GM21447 (cell line): ENCODE measurements at regions not wholly inside any gene's neighbourhood (a gene's known extent, or its start where the extent isn't known, plus 50 kb on each side); places are given as distances from the start of the nearest gene placed in this dataset.
"Not testable (repeated sequence)": the region's sequence is repeated elsewhere in the genome, so short reads cannot be mapped to it uniquely, and the experiment has no call there.

Source experiments
- ATAC-seq: cut with Tn5 transposase; IDR thresholded peaks from one replicate; pipeline ENCODE4 v1.9.1; 2021; ENCODE audit not compliant: unreplicated experiment

GRCh38 chr6:21282360-21282759 is 311.2 kb upstream of the SOX4 start:
- ATAC-seq: not testable (repeated sequence)

DNA sequence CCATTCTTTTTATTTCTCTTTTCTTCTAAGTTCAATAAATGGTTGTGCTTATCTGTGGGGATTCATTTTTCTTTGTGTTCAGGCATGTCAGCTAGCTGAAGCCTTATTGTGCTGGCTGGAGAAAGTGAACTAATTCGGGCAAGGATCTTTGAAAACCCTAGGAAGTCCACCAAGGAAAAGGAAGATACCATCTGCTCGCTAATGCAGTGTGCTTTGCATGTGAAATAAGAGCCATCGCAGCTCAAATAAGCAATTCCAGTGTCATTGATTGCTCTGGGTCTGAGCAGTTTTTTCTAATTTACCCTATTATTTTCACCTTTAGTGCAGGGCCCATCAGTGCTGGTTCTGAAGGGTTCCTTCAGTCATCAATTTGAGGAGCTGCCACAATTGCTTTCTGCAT is 309.4 kb upstream of the SOX4 start:
- no peak for ATAC-seq

DNA sequence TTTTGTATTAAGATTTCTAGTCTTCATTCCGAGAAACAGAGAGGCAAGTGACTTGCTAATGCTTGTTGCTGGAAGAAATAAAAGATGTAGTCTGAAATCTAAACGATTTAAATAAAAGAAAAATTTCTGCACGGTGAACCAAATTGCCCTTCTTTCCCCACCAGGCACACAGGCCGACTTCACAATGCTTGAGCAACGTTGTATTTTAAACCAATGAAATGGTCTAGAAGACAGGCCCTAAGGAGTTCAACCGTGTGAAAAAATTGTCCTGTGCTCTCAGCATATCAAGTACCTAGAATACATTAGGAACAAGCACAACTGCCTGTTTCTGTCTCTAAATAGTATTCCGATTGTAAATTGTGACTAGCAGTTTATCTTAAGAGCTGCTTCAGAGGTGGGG is 308.8 kb upstream of the SOX4 start:
- ATAC-seq: no peak

DNA sequence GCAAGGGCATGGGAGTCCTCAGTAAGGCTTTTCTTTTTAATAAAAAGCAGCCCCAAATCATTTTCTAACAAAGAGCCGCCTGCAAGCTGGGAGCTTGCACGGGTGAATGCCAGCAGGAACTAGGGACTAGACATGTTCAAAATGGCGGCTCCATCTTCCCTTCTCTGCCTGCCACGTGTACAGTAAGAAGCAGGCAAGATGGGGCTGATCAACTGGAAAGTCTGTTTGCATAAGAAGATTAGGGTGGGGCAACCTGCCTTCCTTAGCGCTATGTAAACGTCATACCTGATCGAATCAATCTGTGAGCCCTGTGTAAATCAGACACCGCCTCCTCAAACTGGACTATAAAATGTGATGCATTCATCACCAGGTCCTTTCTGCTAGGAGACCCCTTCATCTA is 299.4 kb upstream of the SOX4 start:
- ATAC-seq: no peak

DNA sequence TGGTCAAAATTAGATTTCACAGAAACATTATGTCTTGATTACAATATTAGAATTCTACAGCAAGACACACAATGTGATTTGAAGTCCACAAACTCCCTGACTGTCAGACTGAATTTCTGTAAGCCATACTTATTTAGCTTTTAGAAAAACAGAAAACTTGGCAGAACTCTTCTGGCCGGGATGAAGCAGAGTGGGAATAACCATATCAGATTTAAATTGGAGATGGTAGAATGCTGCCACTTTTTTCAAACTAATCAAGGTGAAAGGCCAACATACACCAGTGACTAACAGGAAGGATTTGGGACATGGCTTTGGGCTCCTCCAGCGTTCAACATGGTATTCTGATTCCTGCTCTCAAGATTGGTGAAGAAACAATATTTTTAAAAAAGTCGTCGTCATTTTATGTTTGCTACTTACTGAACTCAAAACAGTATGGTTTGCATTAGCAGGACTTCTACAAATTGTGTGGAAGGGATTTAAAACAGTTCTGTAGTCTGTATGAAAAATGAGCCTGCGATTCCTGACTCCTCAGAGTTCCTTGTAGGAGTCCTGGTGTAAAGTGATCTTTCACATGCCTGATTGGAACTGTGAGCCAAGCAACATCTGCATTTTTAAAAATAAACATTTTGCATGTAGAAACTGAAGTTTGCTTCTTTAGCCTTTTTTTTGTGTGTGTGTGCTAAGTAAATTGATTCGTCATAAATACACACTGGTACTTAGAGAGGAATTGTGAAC is 297.9 kb upstream of the SOX4 start:
- no peak for ATAC-seq

DNA sequence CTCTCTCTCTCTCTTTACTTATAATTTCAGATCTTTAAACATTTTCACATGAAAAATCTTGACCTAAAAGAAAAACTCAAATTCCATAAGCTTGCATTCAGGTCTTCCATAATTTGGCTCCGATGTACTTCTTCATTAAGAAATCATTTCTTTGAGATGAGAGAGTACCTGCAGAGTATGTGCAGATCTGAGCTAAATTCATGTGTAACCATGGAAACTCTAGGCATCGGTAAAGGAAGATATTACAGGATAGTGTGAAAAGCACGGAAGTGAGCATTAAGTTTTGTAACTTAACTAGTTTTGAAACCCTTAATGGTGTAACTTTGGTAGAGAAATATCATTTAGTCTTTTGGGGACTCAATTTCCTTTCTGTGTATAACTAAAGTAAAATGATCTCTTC is 295.9 kb upstream of the SOX4 start:
- ATAC-seq: no peak

DNA sequence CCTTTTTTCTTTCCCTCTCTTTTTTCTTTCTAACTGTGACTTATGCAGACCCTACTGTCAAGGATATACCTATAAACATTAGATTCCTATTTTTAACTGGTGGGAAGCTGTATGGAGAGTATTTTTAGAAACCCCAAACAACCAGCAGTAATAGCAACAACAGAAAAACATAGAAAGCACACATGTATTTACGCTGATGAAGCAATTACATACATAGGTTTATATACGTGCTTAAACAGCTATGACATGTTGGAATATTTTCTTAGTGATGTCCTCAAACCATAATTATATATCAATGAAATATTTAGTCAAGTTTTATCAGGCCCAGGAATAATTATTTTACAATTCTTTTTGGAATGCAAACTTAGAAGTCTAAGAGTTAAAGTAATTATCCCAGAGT is 294.3 kb upstream of the SOX4 start:
- no peak for ATAC-seq

- no peak for ATAC-seq
These were observed 293.1 kb upstream of the SOX4 start for GRCh38 chr6:21300439-21300838.

DNA sequence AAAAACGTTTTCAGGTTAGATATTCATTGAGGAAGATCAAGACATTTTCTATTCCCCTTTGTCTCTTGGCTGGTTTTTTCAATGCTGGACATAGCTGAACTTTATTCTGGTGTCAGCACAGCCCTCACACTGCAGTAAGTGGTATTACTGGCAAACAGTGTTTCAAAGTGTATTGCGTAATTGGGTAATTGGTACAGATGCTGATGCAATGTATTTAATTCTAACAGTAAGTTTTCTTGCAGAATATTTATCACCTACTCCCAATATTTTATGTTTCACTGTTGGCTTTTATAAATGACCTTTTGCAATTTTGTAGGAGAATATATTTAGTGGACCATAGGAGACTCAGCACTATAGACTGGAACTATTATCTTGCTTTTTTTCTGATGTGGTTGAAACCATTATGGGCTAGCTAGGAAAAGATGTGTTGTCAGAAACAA is 287.6 kb upstream of the SOX4 start:
- ATAC-seq: no peak

GRCh38 chr6:21306546-21306945 is 287.0 kb upstream of the SOX4 start:
- no peak for ATAC-seq

- ATAC-seq: no peak
These were observed 283.7 kb upstream of the SOX4 start for GRCh38 chr6:21309807-21310221.

GRCh38 chr6:21310568-21311140 is 282.9 kb upstream of the SOX4 start:
- no peak for ATAC-seq

GRCh38 chr6:21312118-21312517 is 281.4 kb upstream of the SOX4 start:
- no peak for ATAC-seq

GRCh38 chr6:21317642-21318041 is 275.9 kb upstream of the SOX4 start:
- ATAC-seq: no peak

- no peak for ATAC-seq
These were observed 272.5 kb upstream of the SOX4 start for GRCh38 chr6:21321076-21321475.

- ATAC-seq: no peak
These were observed 272.0 kb upstream of the SOX4 start for GRCh38 chr6:21321531-21321930.

DNA sequence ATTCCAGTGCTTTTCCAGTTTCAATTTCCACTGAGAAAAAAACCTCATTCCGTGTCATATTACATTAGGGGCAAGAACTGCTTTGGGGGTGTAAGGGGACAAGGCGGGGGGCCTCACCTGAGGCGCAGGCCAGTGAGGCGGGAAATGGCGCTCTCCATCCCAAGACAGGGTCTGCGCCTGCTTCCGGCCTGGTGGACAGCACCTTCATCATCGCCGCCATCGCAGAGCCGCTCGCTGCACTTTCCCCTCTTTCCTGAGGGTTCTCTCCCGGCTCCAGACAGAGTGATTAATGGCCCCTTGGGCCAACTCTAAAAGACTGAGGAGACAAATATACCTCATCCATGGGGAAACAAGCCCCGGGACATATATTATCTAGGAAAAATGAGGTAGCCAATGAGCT is 270.0 kb upstream of the SOX4 start:
- no peak for ATAC-seq

- ATAC-seq: no peak
These were observed 268.2 kb upstream of the SOX4 start for GRCh38 chr6:21325201-21325856.

DNA sequence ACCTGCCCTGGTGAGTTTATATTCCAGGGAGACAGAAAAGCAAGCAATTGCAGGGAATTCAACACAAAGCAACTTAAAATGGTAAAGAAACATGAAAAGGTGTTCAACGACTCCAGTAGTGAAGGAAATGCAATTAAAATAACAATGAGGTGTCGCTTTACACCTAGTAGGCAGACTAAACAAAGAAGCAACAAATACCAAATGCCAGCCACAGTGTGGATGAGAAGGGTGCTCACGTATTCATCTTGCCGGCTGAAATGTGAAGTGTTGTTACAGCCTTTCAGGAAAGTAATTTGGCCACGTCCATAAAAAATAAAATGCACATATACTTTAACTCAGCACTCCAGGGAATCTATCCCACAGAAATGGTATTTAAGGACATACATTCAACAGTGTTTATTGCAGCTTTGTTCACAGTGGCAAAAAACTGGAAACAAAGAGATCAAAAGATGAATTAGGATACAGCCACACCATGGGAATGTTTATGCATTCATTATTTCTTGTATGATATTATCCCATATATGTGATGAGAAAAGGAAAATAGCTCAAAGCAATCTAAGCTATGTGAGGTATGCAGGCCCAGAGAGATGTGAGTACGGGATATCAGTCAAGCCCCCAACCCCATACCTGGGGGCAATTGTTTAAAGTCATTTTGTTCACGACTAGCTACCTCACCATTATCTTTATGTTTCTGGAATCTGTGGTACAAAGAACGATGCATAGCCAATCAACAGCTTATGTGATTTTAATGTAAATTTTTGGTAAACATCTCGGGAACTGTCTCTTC is 266.0 kb upstream of the SOX4 start:
- ATAC-seq: no peak

DNA sequence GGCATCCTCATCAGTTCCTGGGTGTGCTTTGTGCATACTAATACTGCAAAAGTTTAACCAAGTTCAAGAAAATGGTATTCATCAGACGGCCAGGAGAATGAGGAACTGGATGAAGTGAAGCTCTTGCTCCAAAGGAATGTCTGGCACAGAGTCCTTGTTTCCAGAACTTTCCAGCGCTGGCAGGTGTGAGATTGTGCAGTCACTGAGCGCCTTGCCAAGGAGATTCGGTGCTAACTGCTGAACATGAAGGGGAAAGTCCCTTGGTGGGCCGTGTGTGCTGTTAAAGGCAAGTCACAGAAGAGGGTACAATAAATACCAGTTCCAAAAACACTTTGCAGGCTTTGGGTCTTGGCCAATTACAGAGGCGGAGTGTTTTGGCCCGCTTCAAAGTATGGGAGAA is 262.3 kb upstream of the SOX4 start:
- no peak for ATAC-seq

GRCh38 chr6:21332077-21332476 is 261.5 kb upstream of the SOX4 start:
- ATAC-seq: no peak

DNA sequence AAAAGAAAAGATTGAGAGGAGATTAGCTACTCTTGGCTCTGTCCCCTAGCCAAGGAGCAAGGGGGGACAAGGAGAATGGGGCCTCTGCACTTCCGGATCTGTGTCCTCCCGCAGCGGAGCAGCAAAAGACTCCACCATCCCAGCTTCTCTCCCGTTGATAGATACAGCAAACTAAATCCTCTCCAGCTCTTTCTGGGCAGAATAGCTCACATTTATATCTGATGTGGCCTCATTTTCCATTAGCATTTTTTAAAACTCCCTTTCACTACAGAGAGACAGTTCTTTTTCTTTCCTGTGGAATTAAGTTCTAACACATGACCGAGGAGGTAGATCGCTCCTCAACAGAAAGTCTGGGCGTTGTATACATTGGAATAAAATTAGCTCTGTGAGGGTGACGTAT is 260.9 kb upstream of the SOX4 start:
- ATAC-seq: no peak
